Astrocyte (in vitro differentiated cells and primary cell): ENCODE measurements at regions not wholly inside any gene's neighbourhood (a gene's known extent, or its start where the extent isn't known, plus 50 kb on each side); places are given as distances from the start of the nearest gene placed in this dataset.
A peak's percentile ranks its signal among the peaks of the same experiment; 100 is the strongest.

Experiments used
- DNase-seq: peaks from one replicate; pipeline ENCODE4 v3.0.0-alpha.2; 2010; ENCODE audit warnings: low read depth
- FAIRE-seq: peaks from 2 replicates; lab custom pipeline; 2011; peaks lifted over from hg19 to GRCh38; lab: Jason Lieb, UNC
- H2AFZ ChIP-seq: 2 replicates; pipeline ENCODE4 v1.6.0; 2012; ENCODE audit warnings: low read depth, low read length, inconsistent platforms
- H3K27ac ChIP-seq: 2 replicates; pipeline ENCODE4 v1.5.1; 2011; ENCODE audit warnings: low read depth, low read length, inconsistent platforms
- H3K27me3 ChIP-seq: 2 replicates; pipeline ENCODE4 v1.6.0; 2011; ENCODE audit warnings: low read length, inconsistent platforms; ENCODE audit not compliant: insufficient read depth
- H3K36me3 ChIP-seq: 2 replicates; pipeline ENCODE4 v1.5.1; 2011; ENCODE audit warnings: low read length, inconsistent platforms; ENCODE audit not compliant: insufficient read depth
- H3K4me1 ChIP-seq: 2 replicates; pipeline ENCODE4 v1.5.1; 2011; ENCODE audit warnings: low read length, inconsistent platforms; ENCODE audit not compliant: insufficient read depth
- H3K4me2 ChIP-seq: 2 replicates; pipeline ENCODE4 v1.6.0; 2012; ENCODE audit warnings: low read length, inconsistent platforms
- H3K4me3 ChIP-seq: 2 replicates; pipeline ENCODE4 v1.5.1; 2011; ENCODE audit warnings: low read depth, mild to moderate bottlenecking, low read length, inconsistent platforms; ENCODE audit not compliant: insufficient read depth
- H3K79me2 ChIP-seq: 2 replicates; pipeline ENCODE4 v1.6.0; 2012; ENCODE audit warnings: mild to moderate bottlenecking, low read length, inconsistent platforms; ENCODE audit not compliant: insufficient read depth
- H3K9ac ChIP-seq: 2 replicates; pipeline ENCODE4 v1.6.0; 2012; ENCODE audit warnings: mild to moderate bottlenecking, low read length, inconsistent platforms
- H3K9me3 ChIP-seq: 2 replicates; pipeline ENCODE4 v1.5.1; 2012; ENCODE audit warnings: low read depth, mild to moderate bottlenecking, low read length, inconsistent platforms; ENCODE audit not compliant: insufficient read depth
- H4K20me1 ChIP-seq: 2 replicates; pipeline ENCODE4 v1.6.0; 2012; ENCODE audit warnings: low read length, inconsistent platforms; ENCODE audit not compliant: insufficient read depth
- H3K27ac Mint-ChIP-seq: one replicate; pipeline ENCODE4 v1.8.0; 2021; ENCODE audit warnings: mild to moderate bottlenecking, mixed read lengths; ENCODE audit not compliant: unreplicated experiment
- H3K27me3 Mint-ChIP-seq: one replicate; pipeline ENCODE4 v1.8.0; 2021; ENCODE audit warnings: low read depth, mixed read lengths; ENCODE audit not compliant: unreplicated experiment
- H3K36me3 Mint-ChIP-seq: one replicate; pipeline ENCODE4 v1.8.0; 2021; ENCODE audit warnings: low read depth, mixed read lengths; ENCODE audit not compliant: unreplicated experiment
- H3K4me1 Mint-ChIP-seq: one replicate; pipeline ENCODE4 v1.8.0; 2021; ENCODE audit warnings: low read depth, mixed read lengths; ENCODE audit not compliant: unreplicated experiment
- H3K4me3 Mint-ChIP-seq: one replicate; pipeline ENCODE4 v1.8.0; 2021; ENCODE audit warnings: mild to moderate bottlenecking, moderate library complexity, mixed read lengths; ENCODE audit not compliant: unreplicated experiment
- H3K9me3 Mint-ChIP-seq: one replicate; pipeline ENCODE4 v1.8.0; 2021; ENCODE audit warnings: mild to moderate bottlenecking, mixed read lengths; ENCODE audit not compliant: unreplicated experiment
- EZH2 ChIP-seq: IDR thresholded peaks from 2 replicates; pipeline ENCODE4 v1.6.1; 2012; ENCODE audit warnings: mild to moderate bottlenecking, low read length, inconsistent platforms; ENCODE audit not compliant: insufficient read depth
- TF ChIP-seq, protein P1 (sequence below): IDR thresholded peaks from 2 replicates; pipeline ENCODE4 v1.5.1; 2011; ENCODE audit warnings: low read depth, mild to moderate bottlenecking, inconsistent platforms, low read length, moderate library complexity; ENCODE audit not compliant: insufficient read depth

DNA sequence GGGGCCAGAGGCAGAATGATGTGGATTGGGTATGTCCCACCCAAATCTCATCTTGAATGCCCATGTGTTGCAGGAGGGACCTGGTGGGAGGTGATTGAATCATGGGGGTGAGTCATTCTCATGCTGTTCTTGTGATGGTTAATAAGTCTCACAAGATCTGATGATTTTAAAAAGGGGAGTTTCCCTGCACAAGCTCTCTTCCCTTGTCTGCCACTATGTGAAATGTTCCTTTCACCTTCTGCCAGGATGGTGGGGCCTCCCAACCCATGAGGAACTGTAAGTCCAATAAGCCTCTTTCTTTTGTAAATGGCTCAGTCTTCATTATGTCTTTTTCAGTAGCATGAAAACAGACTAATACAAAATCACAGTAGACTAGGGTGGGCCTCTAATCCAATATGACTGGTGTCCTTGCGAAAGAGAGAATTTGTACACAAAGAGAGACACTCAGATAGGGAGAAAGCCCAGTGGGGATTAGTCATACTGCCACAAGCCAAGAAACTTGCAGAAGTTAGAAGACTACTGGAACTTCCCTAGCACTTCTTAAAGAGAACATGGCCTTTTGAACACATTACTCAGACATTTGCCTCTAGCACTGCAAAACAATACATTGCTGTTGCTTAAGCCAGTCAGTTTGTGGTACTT lies 68.4 kb downstream of the ANXA1 start:
- Mint-ChIP-seq H3K4me1 (peaks cover 7% of the 10 kb centered on the region), H3K9me3 (peaks cover 10% of the 10 kb centered on the region), H3K27me3 (peaks cover 4% of the 10 kb centered on the region), H3K27ac (peak overlapping the region; percentile 68), H3K4me3 (no peak overlapping the region), H3K36me3 (no peaks in the 10 kb centered on the region)
- H3K4me1 ChIP-seq = no peaks in the 10 kb centered on the region
- H3K4me3 ChIP-seq = no peak overlapping the region
- H3K36me3 ChIP-seq = no peaks in the 10 kb centered on the region
- no peaks in the 10 kb centered on the region for H3K79me2 ChIP-seq
- no peak overlapping the region for H2AFZ ChIP-seq
- no peak overlapping the region for H3K4me2 ChIP-seq
- H3K27me3 ChIP-seq = no peaks in the 10 kb centered on the region
- TF ChIP-seq, protein P1, sequence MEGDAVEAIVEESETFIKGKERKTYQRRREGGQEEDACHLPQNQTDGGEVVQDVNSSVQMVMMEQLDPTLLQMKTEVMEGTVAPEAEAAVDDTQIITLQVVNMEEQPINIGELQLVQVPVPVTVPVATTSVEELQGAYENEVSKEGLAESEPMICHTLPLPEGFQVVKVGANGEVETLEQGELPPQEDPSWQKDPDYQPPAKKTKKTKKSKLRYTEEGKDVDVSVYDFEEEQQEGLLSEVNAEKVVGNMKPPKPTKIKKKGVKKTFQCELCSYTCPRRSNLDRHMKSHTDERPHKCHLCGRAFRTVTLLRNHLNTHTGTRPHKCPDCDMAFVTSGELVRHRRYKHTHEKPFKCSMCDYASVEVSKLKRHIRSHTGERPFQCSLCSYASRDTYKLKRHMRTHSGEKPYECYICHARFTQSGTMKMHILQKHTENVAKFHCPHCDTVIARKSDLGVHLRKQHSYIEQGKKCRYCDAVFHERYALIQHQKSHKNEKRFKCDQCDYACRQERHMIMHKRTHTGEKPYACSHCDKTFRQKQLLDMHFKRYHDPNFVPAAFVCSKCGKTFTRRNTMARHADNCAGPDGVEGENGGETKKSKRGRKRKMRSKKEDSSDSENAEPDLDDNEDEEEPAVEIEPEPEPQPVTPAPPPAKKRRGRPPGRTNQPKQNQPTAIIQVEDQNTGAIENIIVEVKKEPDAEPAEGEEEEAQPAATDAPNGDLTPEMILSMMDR = no peak
- no peak for TF ChIP-seq EZH2
- H4K20me1 ChIP-seq = no peaks in the 10 kb centered on the region
- no peak overlapping the region for H3K9ac ChIP-seq
- DNase-seq = peak; percentile 80
- no peaks in the 10 kb centered on the region for H3K9me3 ChIP-seq
- H3K27ac ChIP-seq = no peak overlapping the region
- FAIRE-seq = no peak

DNA sequence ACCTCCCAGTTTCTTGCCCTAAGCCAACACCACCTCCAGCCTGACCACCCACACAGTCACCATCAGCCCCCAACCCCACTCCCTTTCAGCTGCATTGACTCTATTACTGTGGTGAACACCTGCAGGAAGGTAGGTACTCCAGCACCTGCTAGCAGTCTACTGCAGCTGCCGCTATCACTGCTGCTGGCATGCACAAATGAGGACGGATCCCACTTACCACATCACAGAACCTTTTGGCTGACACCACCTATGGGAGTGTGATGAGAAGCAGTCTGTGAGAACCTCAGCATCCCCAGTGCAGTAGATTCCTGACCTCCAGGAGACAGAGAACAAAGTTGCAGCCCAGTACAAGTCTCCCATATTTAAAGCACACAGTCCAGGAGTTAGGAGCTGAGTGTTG lies 71.9 kb downstream of the ANXA1 start:
- Histone ChIP-seq H3K4me2 (no peak overlapping the region), H3K36me3 (no peaks in the 10 kb centered on the region), H3K9ac (no peak overlapping the region), H3K4me3 (no peak overlapping the region), H3K27me3 (no peaks in the 10 kb centered on the region), H2AFZ (no peak overlapping the region), H3K79me2 (no peaks in the 10 kb centered on the region), H3K9me3 (no peaks in the 10 kb centered on the region), H3K4me1 (no peaks in the 10 kb centered on the region), H3K27ac (no peak overlapping the region), H4K20me1 (no peaks in the 10 kb centered on the region)
- Mint-ChIP-seq H3K27ac (no peak overlapping the region), H3K36me3 (no peaks in the 10 kb centered on the region), H3K4me3 (no peak overlapping the region), H3K9me3 (peaks cover 10% of the 10 kb centered on the region), H3K27me3 (peaks cover 4% of the 10 kb centered on the region), H3K4me1 (peaks cover 7% of the 10 kb centered on the region)
- DNase-seq (no peak), FAIRE-seq (no peak)
- TF ChIP-seq, protein P1 = no peak
- TF ChIP-seq EZH2 = no peak

DNA sequence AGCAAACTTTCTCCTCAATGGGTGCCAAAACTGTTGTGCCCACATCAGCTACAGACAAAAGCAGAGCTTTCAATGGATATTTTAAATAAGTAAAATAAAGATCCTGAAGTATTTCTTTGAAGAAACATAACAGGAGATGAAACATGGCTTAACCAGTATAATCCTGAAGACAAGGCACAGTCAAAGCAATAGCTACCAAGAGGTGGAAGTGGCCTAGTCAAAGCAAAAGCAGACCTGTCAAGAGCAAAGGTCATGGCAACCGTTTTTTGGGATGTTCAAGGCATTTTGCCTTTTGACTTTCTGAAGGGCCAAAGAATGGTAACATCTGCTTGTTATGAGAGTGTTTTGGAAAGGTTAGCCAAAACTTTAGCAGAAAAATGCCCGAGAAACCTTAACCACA lies 77.9 kb downstream of the ANXA1 start:
- no peak for FAIRE-seq
- Mint-ChIP-seq H3K9me3 (peaks cover 3% of the 10 kb centered on the region), H3K36me3 (no peaks in the 10 kb centered on the region)

More for the DNA sequence above, 77.9 kb downstream of the ANXA1 start:
- Histone ChIP-seq H3K9ac (no peak overlapping the region), H4K20me1 (no peaks in the 10 kb centered on the region), H3K4me3 (no peak overlapping the region), H3K27ac (no peak overlapping the region), H3K79me2 (no peaks in the 10 kb centered on the region), H3K4me1 (no peaks in the 10 kb centered on the region), H3K4me2 (no peak overlapping the region), H3K27me3 (no peaks in the 10 kb centered on the region), H3K9me3 (no peaks in the 10 kb centered on the region), H3K36me3 (no peaks in the 10 kb centered on the region), H2AFZ (no peak overlapping the region)
- no peak overlapping the region for H3K4me3 Mint-ChIP-seq
- DNase-seq = no peak
- peaks cover 3% of the 10 kb centered on the region for H3K27me3 Mint-ChIP-seq
- H3K4me1 Mint-ChIP-seq = no peaks in the 10 kb centered on the region
- H3K27ac Mint-ChIP-seq = no peak overlapping the region
- TF ChIP-seq, protein P1 = no peak
- TF ChIP-seq EZH2 = no peak
